Renal cortex interstitium (tissue), 11 donors: ENCODE measurements at regions not wholly inside any gene's neighbourhood (a gene's known extent, or its start where the extent isn't known, plus 50 kb on each side); places are given as distances from the start of the nearest gene placed in this dataset.

ENCODE experiments used
- DNase-seq, 11 donors: peaks; one replicate each; pipeline ENCODE4 v3.0.0-alpha.2; 2013; ENCODE audit warnings: low read depth in 9 of 11, low spot score in 4 of 11; ENCODE audit errors: extremely low read depth in 1 of 11

DNA sequence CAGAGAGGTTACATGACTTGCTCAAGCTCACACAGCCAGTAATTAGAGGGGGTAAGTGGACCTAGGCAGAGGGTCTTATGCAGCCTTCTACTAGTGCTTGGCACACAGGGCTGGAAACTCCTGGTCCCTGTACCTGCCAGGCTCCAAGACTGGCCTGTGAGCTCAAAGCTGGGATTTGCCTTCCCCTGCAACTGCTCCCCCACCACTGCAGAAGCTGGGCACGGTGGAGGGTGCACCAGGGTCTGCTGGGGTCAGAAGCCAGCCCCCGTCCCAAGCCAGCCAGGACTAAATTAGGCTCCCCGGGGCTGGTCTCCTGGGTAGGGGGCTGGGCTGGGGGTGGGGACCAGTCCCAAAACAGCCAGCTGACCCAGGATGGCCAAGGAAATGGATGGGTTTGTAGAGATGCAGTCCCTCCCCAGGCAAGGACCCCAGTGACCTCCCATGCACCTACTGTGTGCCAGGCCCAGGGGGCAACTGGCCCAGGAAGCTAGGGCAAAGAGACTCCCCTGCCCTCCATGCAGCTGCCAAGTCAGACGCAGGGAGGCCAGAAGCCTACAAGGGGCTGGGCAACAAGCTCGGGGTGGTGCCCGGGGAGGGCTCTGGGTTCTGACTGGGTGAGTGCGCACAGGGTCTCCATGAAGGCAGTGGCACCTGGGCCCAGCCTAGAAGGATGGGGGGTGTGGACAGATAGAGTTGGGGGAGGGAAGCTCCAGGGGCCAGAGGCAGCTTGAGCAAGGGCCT, 51.8 kb upstream of the LINGO1 start:
- DNase-seq, result no peak

DNA sequence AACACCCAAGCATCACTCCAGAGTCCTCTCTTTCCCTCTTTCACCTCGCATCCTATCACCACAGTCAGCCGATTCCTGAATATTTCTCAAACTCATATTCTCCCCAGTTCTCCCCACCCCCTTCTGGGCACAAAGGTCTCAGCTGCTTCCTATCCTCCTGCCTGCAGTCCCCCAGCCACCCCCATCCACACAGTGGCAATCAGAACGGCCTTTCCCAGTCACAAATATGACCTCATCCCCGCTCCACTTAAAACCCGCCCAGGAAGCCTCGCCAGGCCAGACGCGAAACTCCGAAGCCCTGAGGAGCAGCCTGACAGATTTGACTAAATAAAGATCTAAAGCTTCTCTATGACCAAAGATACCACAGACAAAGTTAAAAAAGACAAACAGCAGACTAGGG, 49.9 kb upstream of the LINGO1 start:
- DNase-seq, result no peak
